ENCODE measurements at regions not wholly inside any gene's neighbourhood (a gene's known extent, or its start where the extent isn't known, plus 50 kb on each side); places are given as distances from the start of the nearest gene placed in this dataset.

DNA sequence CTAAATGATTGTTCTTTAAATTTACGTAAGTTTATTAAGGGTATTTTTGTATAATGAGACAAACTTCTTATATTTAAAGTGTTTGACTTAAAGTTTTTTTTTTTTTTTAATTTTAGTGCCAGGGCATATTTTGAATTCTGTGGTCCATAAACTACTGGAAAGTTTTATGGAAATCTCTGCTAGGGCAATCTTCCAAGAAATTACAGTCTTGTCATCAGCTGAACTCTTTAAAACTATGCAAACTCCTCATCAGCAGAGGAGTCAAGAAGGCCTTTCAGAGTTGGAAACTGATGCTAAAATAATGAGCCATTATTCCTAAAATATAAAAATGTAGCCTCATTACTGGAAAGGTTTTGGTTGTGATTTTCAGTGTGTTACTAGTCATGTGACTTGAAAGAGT, 1201.9 kb downstream of the BRINP3 start:
- WGBS, 2 donors, result 74 to 85% methylated on average over 1 of the region's 1 CpG
- DNase-seq (ENCODE audit: low spot score in 2 of 2), result no peak
- intact Hi-C loops (cut with DNase I; ENCODE audit: low total_unique reads), result no loop called here
- H3K4me3 ChIP-seq (ENCODE audit: low read depth, poor library complexity, severe bottlenecking), result no peak overlapping the region
- no peak for TF ChIP-seq POLR2A (IDR thresholded peaks at IDR 0.05)
- TF ChIP-seq, protein P1, sequence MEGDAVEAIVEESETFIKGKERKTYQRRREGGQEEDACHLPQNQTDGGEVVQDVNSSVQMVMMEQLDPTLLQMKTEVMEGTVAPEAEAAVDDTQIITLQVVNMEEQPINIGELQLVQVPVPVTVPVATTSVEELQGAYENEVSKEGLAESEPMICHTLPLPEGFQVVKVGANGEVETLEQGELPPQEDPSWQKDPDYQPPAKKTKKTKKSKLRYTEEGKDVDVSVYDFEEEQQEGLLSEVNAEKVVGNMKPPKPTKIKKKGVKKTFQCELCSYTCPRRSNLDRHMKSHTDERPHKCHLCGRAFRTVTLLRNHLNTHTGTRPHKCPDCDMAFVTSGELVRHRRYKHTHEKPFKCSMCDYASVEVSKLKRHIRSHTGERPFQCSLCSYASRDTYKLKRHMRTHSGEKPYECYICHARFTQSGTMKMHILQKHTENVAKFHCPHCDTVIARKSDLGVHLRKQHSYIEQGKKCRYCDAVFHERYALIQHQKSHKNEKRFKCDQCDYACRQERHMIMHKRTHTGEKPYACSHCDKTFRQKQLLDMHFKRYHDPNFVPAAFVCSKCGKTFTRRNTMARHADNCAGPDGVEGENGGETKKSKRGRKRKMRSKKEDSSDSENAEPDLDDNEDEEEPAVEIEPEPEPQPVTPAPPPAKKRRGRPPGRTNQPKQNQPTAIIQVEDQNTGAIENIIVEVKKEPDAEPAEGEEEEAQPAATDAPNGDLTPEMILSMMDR (IDR thresholded peaks at IDR 0.05), result no peak

DNA sequence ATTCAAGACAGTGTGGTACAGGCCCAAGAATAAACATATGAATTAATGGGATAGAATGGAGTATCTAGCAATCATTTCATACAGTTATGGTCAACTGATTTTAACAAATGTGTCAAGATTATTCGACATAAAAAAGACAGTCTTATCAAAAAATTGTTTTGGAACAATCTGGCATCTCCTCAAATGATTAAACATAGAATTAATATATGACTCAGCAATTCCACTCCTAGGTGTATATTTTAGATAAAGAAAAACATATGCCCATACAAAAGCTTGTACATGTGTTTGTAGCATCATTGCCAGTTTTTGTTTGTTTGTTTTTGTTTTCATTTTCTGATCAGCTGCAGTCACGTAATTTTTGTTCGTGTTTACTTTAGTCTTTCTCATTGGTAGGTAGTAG, 1188.3 kb downstream of the BRINP3 start:
- intact Hi-C loops (cut with DNase I; ENCODE audit: low total_unique reads), result no loop called here
- TF ChIP-seq, protein P1 (IDR thresholded peaks at IDR 0.05), result no peak
- TF ChIP-seq POLR2A (IDR thresholded peaks at IDR 0.05), result no peak

GRCh38 chr1:189301235-189301634, 1176.4 kb downstream of the BRINP3 start:
- no peak for TF ChIP-seq POLR2A (IDR thresholded peaks at IDR 0.05)
- TF ChIP-seq, protein P1 (IDR thresholded peaks at IDR 0.05), result no peak
- H3K4me3 ChIP-seq (ENCODE audit: low read depth, poor library complexity, severe bottlenecking), result no peak overlapping the region
- DNase-seq (ENCODE audit: low spot score in 2 of 2), result no peak
- 84 to 87% methylated on average over 4 of the region's 4 CpGs for WGBS, 2 donors
- intact Hi-C loops (cut with DNase I; ENCODE audit: low total_unique reads), result no loop called here

More for the DNA sequence above, 1188.3 kb downstream of the BRINP3 start:
- WGBS, 2 donors, result 86 to 90% methylated on average over 3 of the region's 3 CpGs
- H3K4me3 ChIP-seq (ENCODE audit: low read depth, poor library complexity, severe bottlenecking), result no peak overlapping the region
- DNase-seq (ENCODE audit: low spot score in 2 of 2), result no peak

- WGBS, 2 donors, result 73 to 79% methylated on average over 2 of the region's 2 CpGs
- DNase-seq (ENCODE audit: low spot score in 2 of 2), result no peak
- intact Hi-C loops (cut with DNase I; ENCODE audit: low total_unique reads), result no loop called here
- TF ChIP-seq, protein P1 (IDR thresholded peaks at IDR 0.05), result no peak
- no peak for TF ChIP-seq POLR2A (IDR thresholded peaks at IDR 0.05)
- no peak overlapping the region for H3K4me3 ChIP-seq (ENCODE audit: low read depth, poor library complexity, severe bottlenecking)
These were observed 1172.4 kb downstream of the BRINP3 start for GRCh38 chr1:189305279-189305678.

GRCh38 chr1:189311915-189312314, 1165.7 kb downstream of the BRINP3 start:
- no peak for DNase-seq (ENCODE audit: low spot score in 2 of 2)
- no peak overlapping the region for H3K4me3 ChIP-seq (ENCODE audit: low read depth, poor library complexity, severe bottlenecking)
- intact Hi-C loops (cut with DNase I; ENCODE audit: low total_unique reads), result no loop called here
- WGBS, 2 donors, result 55 to 65% methylated on average over 2 of the region's 2 CpGs
- TF ChIP-seq POLR2A (IDR thresholded peaks at IDR 0.05), result no peak
- TF ChIP-seq, protein P1 (IDR thresholded peaks at IDR 0.05), result no peak

DNA sequence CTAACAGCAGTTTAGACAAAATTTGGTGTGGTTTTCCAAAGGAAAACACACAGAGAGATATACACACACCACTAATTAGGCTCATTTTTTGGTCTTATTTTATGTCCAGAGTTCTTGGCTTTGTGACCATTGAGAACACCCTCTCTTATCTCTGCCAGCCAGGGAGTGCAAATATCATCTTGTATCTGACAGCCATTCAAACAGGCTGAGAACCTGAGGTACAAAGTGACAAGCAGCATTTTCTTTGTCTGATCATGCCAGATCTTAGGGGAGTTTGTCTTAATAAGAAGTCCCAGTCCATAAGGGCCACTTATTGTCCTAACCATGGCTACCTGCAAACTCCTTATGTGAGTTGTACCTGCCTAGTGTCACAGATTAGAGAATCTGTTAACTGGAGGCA, 1165.2 kb downstream of the BRINP3 start:
- no peak overlapping the region for H3K4me3 ChIP-seq (ENCODE audit: low read depth, poor library complexity, severe bottlenecking)
- intact Hi-C loops (cut with DNase I; ENCODE audit: low total_unique reads), result no loop called here
- no peak for DNase-seq (ENCODE audit: low spot score in 2 of 2)
- TF ChIP-seq POLR2A (IDR thresholded peaks at IDR 0.05), result no peak
